Vagina (tissue), 2 donors: ENCODE measurements at regions not wholly inside any gene's neighbourhood (a gene's known extent, or its start where the extent isn't known, plus 50 kb on each side); places are given as distances from the start of the nearest gene placed in this dataset.
"Not testable (repeated sequence)": the region's sequence is repeated elsewhere in the genome, so short reads cannot be mapped to it uniquely, and the experiment has no call there.

Experiments used
- DNase-seq, 2 donors: peaks; one replicate each; pipeline ENCODE4 v3.0.0-alpha.2; 2017; ENCODE audit errors: extremely low spot score in 2 of 2
- H3K27ac ChIP-seq: fragments of 200-600 bp; sonication (generic); one replicate; pipeline ENCODE4 v1.5.1; 2019
- H3K27me3 ChIP-seq: fragments of 200-600 bp; sonication (generic); one replicate; pipeline ENCODE4 v1.5.1; 2019
- H3K36me3 ChIP-seq, 2 donors: fragments of 200-600 bp; sonication (generic); one replicate each; pipeline ENCODE4 v1.5.1; 2017 to 2019
- H3K4me1 ChIP-seq: fragments of 200-600 bp; sonication (generic); one replicate; pipeline ENCODE4 v1.5.1; 2019
- H3K4me3 ChIP-seq, 2 donors: fragments of 200-600 bp; sonication (generic); 1 replicate in 1 of 2; 2 replicates in 1 of 2; pipeline ENCODE4 v1.5.1; 2016 to 2019
- H3K9me3 ChIP-seq: fragments of 200-600 bp; sonication (generic); one replicate; pipeline ENCODE4 v1.5.1; 2019
- CTCF ChIP-seq, 3 experiments: fragments of 450-650 bp in 2 of 3; fragments of 200-600 bp in 1 of 3; sonication (generic) in 1 of 3; IDR thresholded peaks; one replicate each; pipeline ENCODE4 v1.5.1; 2017 to 2019; ENCODE audit warnings: antibody characterized with exemption in 3 of 3, mild to moderate bottlenecking in 2 of 3, moderate library complexity in 2 of 3
- POLR2A ChIP-seq, 2 donors: fragments of 450-650 bp; IDR thresholded peaks; one replicate each; pipeline ENCODE4 v1.6.1; 2017; ENCODE audit warnings: antibody characterized with exemption in 2 of 2, mild to moderate bottlenecking in 2 of 2, moderate library complexity in 2 of 2
- POLR2AphosphoS5 ChIP-seq, 2 donors: sonication (generic); formaldehyde crosslinking; IDR thresholded peaks; one replicate each; pipeline ENCODE4 v1.9.0; 2017; ENCODE audit warnings: antibody characterized with exemption in 2 of 2, mild to moderate bottlenecking in 2 of 2, low read depth in 1 of 2; ENCODE audit not compliant: insufficient read depth in 1 of 2
- intact Hi-C: fragments of 100-400 bp; cut with DNase I; formaldehyde crosslinking; loops from one replicate; pipeline ENCODE4 v1.15.1; 2023

- Histone ChIP-seq H3K36me3 (no peaks in the 10 kb centered on the region), H3K27me3 (no peaks in the 10 kb centered on the region), H3K27ac (no peak overlapping the region), H3K4me3 (no peak overlapping the region), H3K9me3 (no peaks in the 10 kb centered on the region), H3K4me1 (no peaks in the 10 kb centered on the region)
- intact Hi-C loops, result no loop called here
- DNase-seq, result peak in 1 of 2 donors; percentile 31
- TF ChIP-seq POLR2AphosphoS5 (IDR thresholded peaks at IDR 0.05; ENCODE audit: insufficient read depth in 1 of 2, low read depth in 1 of 2), result no peak
- no peak for TF ChIP-seq POLR2A (IDR thresholded peaks at IDR 0.05)
- no peak for TF ChIP-seq CTCF (IDR thresholded peaks at IDR 0.05)
These were observed 70.9 kb upstream of the WASF3 start for GRCh38 chr13:26486550-26486949.

- intact Hi-C loops, result no loop called here
- Histone ChIP-seq H3K4me1 (no peaks in the 10 kb centered on the region), H3K27ac (no peak overlapping the region), H3K9me3 (no peaks in the 10 kb centered on the region), H3K4me3 (no peak overlapping the region), H3K36me3 (no peaks in the 10 kb centered on the region), H3K27me3 (no peaks in the 10 kb centered on the region)
- DNase-seq, result peak in 1 of 2 donors; percentile 40
- TF ChIP-seq CTCF (IDR thresholded peaks at IDR 0.05) (no peak), POLR2AphosphoS5 (IDR thresholded peaks at IDR 0.05; ENCODE audit: insufficient read depth in 1 of 2, low read depth in 1 of 2) (no peak), POLR2A (IDR thresholded peaks at IDR 0.05) (no peak)
These were observed 69.7 kb upstream of the WASF3 start for GRCh38 chr13:26487781-26488180.

- peak in 1 of 2 donors; percentile 81 for DNase-seq
- H3K27ac ChIP-seq, result no peak overlapping the region
These were observed 69.1 kb upstream of the WASF3 start for GRCh38 chr13:26488236-26489003.

GRCh38 chr13:26492301-26492700, 65.2 kb upstream of the WASF3 start:
- H3K4me1 ChIP-seq, intact Hi-C loops, H3K27me3 ChIP-seq, H3K36me3 ChIP-seq, H3K4me3 ChIP-seq, H3K27ac ChIP-seq, H3K9me3 ChIP-seq: not testable (repeated sequence)
- DNase-seq, result peak in 1 of 2 donors; percentile 46

More at GRCh38 chr13:26488236-26489003, 69.1 kb upstream of the WASF3 start:
- Histone ChIP-seq H3K4me3 (no peak overlapping the region), H3K9me3 (no peaks in the 10 kb centered on the region), H3K4me1 (no peaks in the 10 kb centered on the region), H3K27me3 (no peaks in the 10 kb centered on the region), H3K36me3 (no peaks in the 10 kb centered on the region)
- TF ChIP-seq CTCF (IDR thresholded peaks at IDR 0.05) (no peak), POLR2A (IDR thresholded peaks at IDR 0.05) (no peak), POLR2AphosphoS5 (IDR thresholded peaks at IDR 0.05; ENCODE audit: insufficient read depth in 1 of 2, low read depth in 1 of 2) (no peak)
- intact Hi-C loops, result no loop called here

GRCh38 chr13:26494571-26495195, 62.8 kb upstream of the WASF3 start:
- Histone ChIP-seq H3K27ac (no peak overlapping the region), H3K4me3 (no peak overlapping the region), H3K36me3 (no peaks in the 10 kb centered on the region), H3K4me1 (no peaks in the 10 kb centered on the region), H3K27me3 (no peaks in the 10 kb centered on the region), H3K9me3 (no peaks in the 10 kb centered on the region)
- intact Hi-C loops, result no loop called here
- TF ChIP-seq CTCF (IDR thresholded peaks at IDR 0.05) (no peak), POLR2AphosphoS5 (IDR thresholded peaks at IDR 0.05; ENCODE audit: insufficient read depth in 1 of 2, low read depth in 1 of 2) (no peak), POLR2A (IDR thresholded peaks at IDR 0.05) (no peak)
- DNase-seq, result no peak
